Jurkat, Clone E6-1 (cell line): ENCODE measurements at regions not wholly inside any gene's neighbourhood (a gene's known extent, or its start where the extent isn't known, plus 50 kb on each side); places are given as distances from the start of the nearest gene placed in this dataset.

Experiments used
- DNase-seq: peaks from one replicate; pipeline ENCODE4 v3.0.0-alpha.2; 2011; ENCODE audit warnings: low read depth, low spot score
- H3K4me3 ChIP-seq: 2 replicates; pipeline ENCODE4 v1.5.1; 2011; ENCODE audit warnings: mild to moderate bottlenecking, low read length, control low read depth, moderate library complexity

GRCh38 chr2:64841461-64841860 is 147.7 kb upstream of the SLC1A4 start:
- no peak for DNase-seq
- no peak overlapping the region for H3K4me3 ChIP-seq

GRCh38 chr2:64842030-64842429 is 147.2 kb upstream of the SLC1A4 start:
- DNase-seq: no peak
- no peak overlapping the region for H3K4me3 ChIP-seq

- DNase-seq: no peak
Measured at GRCh38 chr2:64844087-64844486, 145.1 kb upstream of the SLC1A4 start.

GRCh38 chr2:64845273-64845905 is 143.8 kb upstream of the SLC1A4 start:
- no peak overlapping the region for H3K4me3 ChIP-seq
- no peak for DNase-seq

More at GRCh38 chr2:64844087-64844486, 145.1 kb upstream of the SLC1A4 start:
- no peak overlapping the region for H3K4me3 ChIP-seq

GRCh38 chr2:64846177-64846576 is 143.0 kb upstream of the SLC1A4 start:
- DNase-seq: no peak
- H3K4me3 ChIP-seq: no peak overlapping the region

- H3K4me3 ChIP-seq: no peak overlapping the region
- no peak for DNase-seq
Measured at GRCh38 chr2:64847930-64848329, 141.3 kb upstream of the SLC1A4 start.

GRCh38 chr2:64848363-64848762 is 140.8 kb upstream of the SLC1A4 start:
- DNase-seq: no peak
- no peak overlapping the region for H3K4me3 ChIP-seq

GRCh38 chr2:64848945-64849344 is 140.3 kb upstream of the SLC1A4 start:
- no peak overlapping the region for H3K4me3 ChIP-seq
- DNase-seq: no peak

- no peak for DNase-seq
- H3K4me3 ChIP-seq: no peak overlapping the region
Measured at GRCh38 chr2:64850642-64851041, 138.6 kb upstream of the SLC1A4 start.

GRCh38 chr2:64852771-64853241 is 136.4 kb upstream of the SLC1A4 start:
- DNase-seq: no peak
- H3K4me3 ChIP-seq: no peak overlapping the region

- no peak for DNase-seq
- no peak overlapping the region for H3K4me3 ChIP-seq
Measured at GRCh38 chr2:64853306-64853705, 135.9 kb upstream of the SLC1A4 start.

- H3K4me3 ChIP-seq: no peak overlapping the region
- DNase-seq: no peak
Measured at GRCh38 chr2:64853894-64854293, 135.3 kb upstream of the SLC1A4 start.

- DNase-seq: no peak
Measured at GRCh38 chr2:64854773-64855237, 134.4 kb upstream of the SLC1A4 start.

GRCh38 chr2:64857581-64858471 is 131.4 kb upstream of the SLC1A4 start:
- DNase-seq: no peak
- H3K4me3 ChIP-seq: no peak overlapping the region

More at GRCh38 chr2:64854773-64855237, 134.4 kb upstream of the SLC1A4 start:
- H3K4me3 ChIP-seq: no peak overlapping the region

GRCh38 chr2:64858541-64859311 is 130.5 kb upstream of the SLC1A4 start:
- no peak for DNase-seq
- no peak overlapping the region for H3K4me3 ChIP-seq

GRCh38 chr2:64859312-64860212 is 129.6 kb upstream of the SLC1A4 start:
- no peak overlapping the region for H3K4me3 ChIP-seq
- no peak for DNase-seq

GRCh38 chr2:64860276-64860885 is 128.8 kb upstream of the SLC1A4 start:
- no peak for DNase-seq
- no peak overlapping the region for H3K4me3 ChIP-seq

- H3K4me3 ChIP-seq: no peak overlapping the region
- DNase-seq: no peak
Measured at GRCh38 chr2:64860936-64861335, 128.3 kb upstream of the SLC1A4 start.
